Vagina (tissue), 2 donors: ENCODE measurements at regions not wholly inside any gene's neighbourhood (a gene's known extent, or its start where the extent isn't known, plus 50 kb on each side); places are given as distances from the start of the nearest gene placed in this dataset.

ENCODE experiments used
- DNase-seq, 2 donors: peaks; one replicate each; pipeline ENCODE4 v3.0.0-alpha.2; 2017; ENCODE audit errors: extremely low spot score in 2 of 2
- H3K27ac ChIP-seq: fragments of 200-600 bp; sonication (generic); one replicate; pipeline ENCODE4 v1.5.1; 2019
- H3K27me3 ChIP-seq: fragments of 200-600 bp; sonication (generic); one replicate; pipeline ENCODE4 v1.5.1; 2019
- H3K36me3 ChIP-seq, 2 donors: fragments of 200-600 bp; sonication (generic); one replicate each; pipeline ENCODE4 v1.5.1; 2017 to 2019
- H3K4me1 ChIP-seq: fragments of 200-600 bp; sonication (generic); one replicate; pipeline ENCODE4 v1.5.1; 2019
- H3K4me3 ChIP-seq, 2 donors: fragments of 200-600 bp; sonication (generic); 1 replicate in 1 of 2; 2 replicates in 1 of 2; pipeline ENCODE4 v1.5.1; 2016 to 2019
- H3K9me3 ChIP-seq: fragments of 200-600 bp; sonication (generic); one replicate; pipeline ENCODE4 v1.5.1; 2019
- CTCF ChIP-seq, 3 experiments: fragments of 450-650 bp in 2 of 3; fragments of 200-600 bp in 1 of 3; sonication (generic) in 1 of 3; IDR thresholded peaks; one replicate each; pipeline ENCODE4 v1.5.1; 2017 to 2019; ENCODE audit warnings: antibody characterized with exemption in 3 of 3, mild to moderate bottlenecking in 2 of 3, moderate library complexity in 2 of 3
- POLR2A ChIP-seq, 2 donors: fragments of 450-650 bp; IDR thresholded peaks; one replicate each; pipeline ENCODE4 v1.6.1; 2017; ENCODE audit warnings: antibody characterized with exemption in 2 of 2, mild to moderate bottlenecking in 2 of 2, moderate library complexity in 2 of 2
- POLR2AphosphoS5 ChIP-seq, 2 donors: sonication (generic); formaldehyde crosslinking; IDR thresholded peaks; one replicate each; pipeline ENCODE4 v1.9.0; 2017; ENCODE audit warnings: antibody characterized with exemption in 2 of 2, mild to moderate bottlenecking in 2 of 2, low read depth in 1 of 2; ENCODE audit not compliant: insufficient read depth in 1 of 2
- intact Hi-C: fragments of 100-400 bp; cut with DNase I; formaldehyde crosslinking; loops from one replicate; pipeline ENCODE4 v1.15.1; 2023

GRCh38 chr11:69229511-69229910 is 64.4 kb upstream of the MYEOV start:
- peak; percentile 67 for DNase-seq
- Histone ChIP-seq H3K36me3 (no peaks in the 10 kb centered on the region), H3K9me3 (no peaks in the 10 kb centered on the region)

GRCh38 chr11:69230856-69231425 is 63.0 kb upstream of the MYEOV start:
- Histone ChIP-seq H3K27ac (no peak overlapping the region), H3K27me3 (no peaks in the 10 kb centered on the region), H3K9me3 (no peaks in the 10 kb centered on the region), H3K4me1 (no peaks in the 10 kb centered on the region), H3K4me3 (no peak overlapping the region), H3K36me3 (no peaks in the 10 kb centered on the region)
- intact Hi-C loops, result no loop called here
- TF ChIP-seq POLR2A (IDR thresholded peaks at IDR 0.05), result no peak
- TF ChIP-seq CTCF (IDR thresholded peaks at IDR 0.05), result no peak
- TF ChIP-seq POLR2AphosphoS5 (IDR thresholded peaks at IDR 0.05; ENCODE audit: insufficient read depth in 1 of 2, low read depth in 1 of 2), result no peak
- DNase-seq, result peak; percentile 47 to 77

More at GRCh38 chr11:69229511-69229910, 64.4 kb upstream of the MYEOV start:
- TF ChIP-seq CTCF (IDR thresholded peaks at IDR 0.05) (no peak), POLR2AphosphoS5 (IDR thresholded peaks at IDR 0.05; ENCODE audit: insufficient read depth in 1 of 2, low read depth in 1 of 2) (no peak), POLR2A (IDR thresholded peaks at IDR 0.05) (no peak)
- Histone ChIP-seq H3K4me1 (no peaks in the 10 kb centered on the region), H3K27ac (no peak overlapping the region), H3K4me3 (no peak overlapping the region), H3K27me3 (no peaks in the 10 kb centered on the region)
- intact Hi-C loops, result no loop called here

DNA sequence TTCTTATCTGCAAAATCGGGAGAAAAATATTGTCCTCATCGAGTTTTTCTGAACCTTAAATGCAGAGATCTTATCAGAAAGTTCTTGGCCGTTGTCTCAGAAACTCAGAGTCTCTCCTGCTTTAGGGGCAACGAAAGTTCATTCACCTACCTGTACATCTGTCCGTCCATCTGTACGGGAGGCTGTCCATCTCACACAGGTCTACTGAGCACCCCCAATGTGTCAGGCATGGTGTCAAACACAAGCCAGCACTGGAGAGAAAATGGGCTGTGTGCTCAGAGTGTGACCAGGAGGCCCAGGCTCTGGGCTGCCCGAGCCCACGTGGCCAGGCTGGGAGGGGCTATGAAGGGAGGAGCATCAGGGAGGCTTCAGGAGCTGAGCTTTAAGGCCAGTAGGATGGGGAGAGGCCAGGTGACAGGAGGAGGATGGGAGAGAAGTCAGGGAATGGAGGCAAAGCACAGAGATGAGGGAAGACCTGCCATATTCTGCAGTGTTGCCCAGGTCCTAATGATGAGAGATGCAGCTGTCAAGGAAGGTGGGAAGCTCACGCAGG is 62.4 kb upstream of the MYEOV start:
- intact Hi-C loops, result no loop called here
- Histone ChIP-seq H3K4me1 (no peaks in the 10 kb centered on the region), H3K27me3 (no peaks in the 10 kb centered on the region), H3K27ac (no peak overlapping the region), H3K9me3 (no peaks in the 10 kb centered on the region), H3K36me3 (no peaks in the 10 kb centered on the region), H3K4me3 (no peak overlapping the region)
- DNase-seq, result peak; percentile 37 to 56
- TF ChIP-seq POLR2A (IDR thresholded peaks at IDR 0.05) (no peak), CTCF (IDR thresholded peaks at IDR 0.05) (no peak), POLR2AphosphoS5 (IDR thresholded peaks at IDR 0.05; ENCODE audit: insufficient read depth in 1 of 2, low read depth in 1 of 2) (no peak)

- no peak for TF ChIP-seq CTCF (IDR thresholded peaks at IDR 0.05)
- no peak for TF ChIP-seq POLR2AphosphoS5 (IDR thresholded peaks at IDR 0.05; ENCODE audit: insufficient read depth in 1 of 2, low read depth in 1 of 2)
- no peak for TF ChIP-seq POLR2A (IDR thresholded peaks at IDR 0.05)
- Histone ChIP-seq H3K27me3 (no peaks in the 10 kb centered on the region), H3K4me3 (no peak overlapping the region), H3K36me3 (no peaks in the 10 kb centered on the region), H3K9me3 (no peaks in the 10 kb centered on the region), H3K27ac (no peak overlapping the region), H3K4me1 (no peaks in the 10 kb centered on the region)
- intact Hi-C loops, result no loop called here
- peak; percentile 65 to 88 for DNase-seq
Observed at GRCh38 chr11:69232821-69233743, 60.9 kb upstream of the MYEOV start.
